Non-pigmented ciliary epithelial cell (primary cell): ENCODE measurements at regions not wholly inside any gene's neighbourhood (a gene's known extent, or its start where the extent isn't known, plus 50 kb on each side); places are given as distances from the start of the nearest gene placed in this dataset.

Source experiments
- DNase-seq: peaks from one replicate; pipeline ENCODE4 v3.0.0-alpha.2; 2010; ENCODE audit warnings: low read depth

GRCh38 chr2:204108781-204109295 lies 172.3 kb downstream of the ICOS start:
- DNase-seq: no peak

- DNase-seq: no peak
Measured at GRCh38 chr2:204109681-204110080, 173.1 kb downstream of the ICOS start.

- no peak for DNase-seq
Measured at GRCh38 chr2:204110338-204110741, 173.8 kb downstream of the ICOS start.

- no peak for DNase-seq
Measured at GRCh38 chr2:204110751-204111516, 174.4 kb downstream of the ICOS start.

GRCh38 chr2:204112084-204112770 lies 175.7 kb downstream of the ICOS start:
- no peak for DNase-seq

- no peak for DNase-seq
Measured at GRCh38 chr2:204114295-204115136, 178.0 kb downstream of the ICOS start.

GRCh38 chr2:204115137-204116056 lies 178.8 kb downstream of the ICOS start:
- no peak for DNase-seq

GRCh38 chr2:204116159-204116792 lies 179.7 kb downstream of the ICOS start:
- DNase-seq: no peak

- DNase-seq: no peak
Measured at GRCh38 chr2:204122425-204122824, 185.9 kb downstream of the ICOS start.

- no peak for DNase-seq
Measured at GRCh38 chr2:204124140-204124750, 187.7 kb downstream of the ICOS start.

- DNase-seq: no peak
Measured at GRCh38 chr2:204126705-204127104, 190.1 kb downstream of the ICOS start.

- no peak for DNase-seq
Measured at GRCh38 chr2:204127238-204127637, 190.7 kb downstream of the ICOS start.

GRCh38 chr2:204129591-204130294 lies 193.2 kb downstream of the ICOS start:
- no peak for DNase-seq

GRCh38 chr2:204131621-204132020 lies 195.1 kb downstream of the ICOS start:
- DNase-seq: no peak

GRCh38 chr2:204133476-204133875 lies 196.9 kb downstream of the ICOS start:
- no peak for DNase-seq

GRCh38 chr2:204134421-204134820 lies 197.9 kb downstream of the ICOS start:
- no peak for DNase-seq

GRCh38 chr2:204135752-204136151 lies 199.2 kb downstream of the ICOS start:
- no peak for DNase-seq

GRCh38 chr2:204138206-204138605 lies 201.6 kb downstream of the ICOS start:
- no peak for DNase-seq

GRCh38 chr2:204140246-204140645 lies 203.7 kb downstream of the ICOS start:
- no peak for DNase-seq
